Uterus (tissue), 3 donors: ENCODE measurements at regions not wholly inside any gene's neighbourhood (a gene's known extent, or its start where the extent isn't known, plus 50 kb on each side); places are given as distances from the start of the nearest gene placed in this dataset.

Experiments
- DNase-seq, 2 donors: peaks; one replicate each; pipeline ENCODE4 v3.0.0-alpha.2; 2019 to 2020
- H3K27ac ChIP-seq, 2 donors: fragments of 200-600 bp; sonication (generic); 1 replicate in 1 of 2; 2 replicates in 1 of 2; pipeline ENCODE4 v1.5.1; 2016 to 2018
- H3K27me3 ChIP-seq, 2 donors: fragments of 200-600 bp; sonication (generic); one replicate each; pipeline ENCODE4 v1.5.1; 2018 to 2019; ENCODE audit warnings: control low read depth in 1 of 2
- H3K36me3 ChIP-seq, 2 donors: fragments of 200-600 bp; sonication (generic); one replicate each; pipeline ENCODE4 v1.5.1; 2019; ENCODE audit warnings: control low read depth in 1 of 2
- H3K4me1 ChIP-seq, 2 donors: fragments of 200-600 bp; sonication (generic); one replicate each; pipeline ENCODE4 v1.5.1; 2018 to 2019; ENCODE audit warnings: control low read depth in 1 of 2
- H3K4me3 ChIP-seq, 2 donors: fragments of 200-600 bp; sonication (generic); 1 replicate in 1 of 2; 2 replicates in 1 of 2; pipeline ENCODE4 v1.5.1; 2018 to 2019; ENCODE audit warnings: mild to moderate bottlenecking in 1 of 2
- H3K9me3 ChIP-seq, 2 donors: fragments of 200-600 bp; sonication (generic); one replicate each; pipeline ENCODE4 v1.5.1; 2019; ENCODE audit warnings: control low read depth in 1 of 2
- POLR2A ChIP-seq, 2 donors: fragments of 450-650 bp; IDR thresholded peaks; one replicate each; pipeline ENCODE4 v1.6.1; 2016; ENCODE audit warnings: antibody characterized with exemption in 2 of 2, mild to moderate bottlenecking in 1 of 2, moderate library complexity in 1 of 2
- intact Hi-C: fragments of 100-400 bp; cut with DNase I; formaldehyde crosslinking; loops from one replicate; pipeline ENCODE4 v1.15.1; 2023; ENCODE audit warnings: low total_unique reads
- TF ChIP-seq, protein P1 (sequence below), 4 experiments: fragments of 200-600 bp in 2 of 4; fragments of 450-650 bp in 2 of 4; sonication (generic) in 2 of 4; IDR thresholded peaks; one replicate each; pipeline ENCODE4 v1.5.1; 2016 to 2019; ENCODE audit warnings: antibody characterized with exemption in 4 of 4, mild to moderate bottlenecking in 2 of 4, moderate library complexity in 1 of 4
- donor health status: DM: yes; HTN: yes; CAD: no.

DNA sequence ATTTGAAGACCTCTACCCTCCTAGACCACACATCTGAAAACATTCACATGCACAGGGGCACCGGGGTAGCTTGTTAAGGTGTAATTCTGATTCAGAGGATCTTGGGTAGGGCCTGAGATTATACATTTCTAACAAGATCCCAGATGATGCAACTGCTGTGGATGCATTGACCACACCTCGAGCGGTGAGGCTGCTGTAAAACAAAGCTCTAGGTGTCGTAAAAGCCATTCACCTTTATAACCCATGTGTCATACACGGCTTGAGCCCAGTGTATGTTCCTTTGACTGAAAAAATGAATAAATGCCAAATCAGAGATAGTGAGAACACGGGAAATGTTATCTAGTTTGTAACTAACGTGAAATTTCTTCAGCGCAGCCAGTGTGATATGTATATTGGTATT, 1578.2 kb upstream of the WWC1 start:
- Histone ChIP-seq H3K27me3 (no peaks in the 10 kb centered on the region), H3K27ac (no peak overlapping the region), H3K4me1 (no peaks in the 10 kb centered on the region), H3K4me3 (no peak overlapping the region), H3K36me3 (no peaks in the 10 kb centered on the region), H3K9me3 (no peaks in the 10 kb centered on the region)
- TF ChIP-seq, protein P1, sequence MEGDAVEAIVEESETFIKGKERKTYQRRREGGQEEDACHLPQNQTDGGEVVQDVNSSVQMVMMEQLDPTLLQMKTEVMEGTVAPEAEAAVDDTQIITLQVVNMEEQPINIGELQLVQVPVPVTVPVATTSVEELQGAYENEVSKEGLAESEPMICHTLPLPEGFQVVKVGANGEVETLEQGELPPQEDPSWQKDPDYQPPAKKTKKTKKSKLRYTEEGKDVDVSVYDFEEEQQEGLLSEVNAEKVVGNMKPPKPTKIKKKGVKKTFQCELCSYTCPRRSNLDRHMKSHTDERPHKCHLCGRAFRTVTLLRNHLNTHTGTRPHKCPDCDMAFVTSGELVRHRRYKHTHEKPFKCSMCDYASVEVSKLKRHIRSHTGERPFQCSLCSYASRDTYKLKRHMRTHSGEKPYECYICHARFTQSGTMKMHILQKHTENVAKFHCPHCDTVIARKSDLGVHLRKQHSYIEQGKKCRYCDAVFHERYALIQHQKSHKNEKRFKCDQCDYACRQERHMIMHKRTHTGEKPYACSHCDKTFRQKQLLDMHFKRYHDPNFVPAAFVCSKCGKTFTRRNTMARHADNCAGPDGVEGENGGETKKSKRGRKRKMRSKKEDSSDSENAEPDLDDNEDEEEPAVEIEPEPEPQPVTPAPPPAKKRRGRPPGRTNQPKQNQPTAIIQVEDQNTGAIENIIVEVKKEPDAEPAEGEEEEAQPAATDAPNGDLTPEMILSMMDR (IDR thresholded peaks at IDR 0.05) = no peak
- TF ChIP-seq POLR2A (IDR thresholded peaks at IDR 0.05) = no peak
- intact Hi-C loops = no loop called here
- DNase-seq = no peak

DNA sequence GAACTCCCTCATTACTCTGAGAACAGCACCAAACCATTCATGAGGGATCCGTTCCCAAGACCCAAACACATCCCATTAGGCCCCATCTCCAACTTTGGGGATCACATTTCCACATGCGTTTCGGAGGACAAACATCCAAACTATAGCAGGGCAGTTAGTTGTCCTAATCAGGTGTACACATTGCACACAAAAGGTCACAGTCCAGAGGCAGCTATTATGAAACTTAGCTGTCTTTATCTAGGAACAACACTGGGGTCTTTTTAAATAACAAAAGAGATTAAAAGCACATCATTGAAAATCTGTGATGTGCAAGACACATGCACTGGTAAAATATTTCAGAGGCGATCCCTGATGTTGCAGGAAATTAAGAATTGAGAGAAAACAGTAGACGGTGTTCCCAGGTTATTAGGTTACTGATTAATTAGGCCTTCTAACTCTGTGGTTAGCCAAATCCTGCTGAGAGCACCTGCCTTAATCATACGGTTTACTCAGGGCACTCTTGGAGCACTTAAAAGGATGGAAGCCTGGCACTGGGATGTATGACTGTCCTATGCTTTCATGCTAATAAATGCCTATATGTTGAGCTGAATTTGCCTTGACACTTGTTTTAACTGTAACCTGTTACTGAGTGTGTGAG, 1574.5 kb upstream of the WWC1 start:
- TF ChIP-seq, protein P1 (IDR thresholded peaks at IDR 0.05) = no peak
- TF ChIP-seq POLR2A (IDR thresholded peaks at IDR 0.05) = no peak
- Histone ChIP-seq H3K4me1 (no peaks in the 10 kb centered on the region), H3K9me3 (no peaks in the 10 kb centered on the region), H3K27me3 (no peaks in the 10 kb centered on the region), H3K36me3 (no peaks in the 10 kb centered on the region), H3K27ac (no peak overlapping the region), H3K4me3 (no peak overlapping the region)
- intact Hi-C loops = no loop called here
- no peak for DNase-seq

DNA sequence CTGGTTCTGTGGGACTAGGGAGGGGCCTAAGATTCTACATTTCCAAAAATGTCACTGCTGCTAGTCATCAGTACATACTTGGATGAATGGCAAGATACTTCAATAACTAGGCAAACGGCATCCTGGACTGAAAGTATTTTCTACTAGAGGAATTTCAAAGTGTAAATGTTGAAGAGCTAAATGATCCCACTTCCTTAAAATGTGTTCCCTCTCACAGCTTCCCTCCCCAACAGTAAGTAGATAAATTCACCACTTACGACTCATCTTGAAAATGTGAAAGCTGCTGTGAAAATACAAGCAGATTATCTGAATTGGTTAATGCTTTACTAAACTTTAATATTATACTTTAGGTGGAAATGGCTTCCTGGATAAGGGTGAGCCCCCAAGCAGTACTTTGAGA, 1571.5 kb upstream of the WWC1 start:
- Histone ChIP-seq H3K36me3 (no peaks in the 10 kb centered on the region), H3K4me3 (no peak overlapping the region), H3K27me3 (no peaks in the 10 kb centered on the region), H3K4me1 (no peaks in the 10 kb centered on the region), H3K27ac (no peak overlapping the region), H3K9me3 (no peaks in the 10 kb centered on the region)
- TF ChIP-seq, protein P1 (IDR thresholded peaks at IDR 0.05) = no peak
- no peak for TF ChIP-seq POLR2A (IDR thresholded peaks at IDR 0.05)
- intact Hi-C loops = no loop called here
- no peak for DNase-seq

DNA sequence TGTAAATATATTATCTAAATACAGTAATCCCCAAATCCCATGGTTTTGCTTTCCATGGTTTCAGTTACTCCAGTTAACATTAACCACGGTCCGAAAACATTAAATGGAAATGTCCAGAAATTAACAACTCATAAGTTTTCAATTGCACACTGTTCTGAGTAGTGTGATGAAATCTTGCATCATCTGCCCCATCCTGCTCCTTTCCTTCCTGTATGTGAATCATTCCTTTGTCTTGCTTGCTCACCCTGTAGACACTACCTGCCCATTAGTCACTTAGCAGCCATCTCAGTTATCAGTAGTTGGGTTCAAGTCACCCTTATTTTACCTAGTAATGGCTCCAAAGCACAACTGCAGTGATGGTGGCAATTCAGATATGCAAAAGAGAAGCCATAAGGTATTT, 1568.5 kb upstream of the WWC1 start:
- no peak for DNase-seq
- Histone ChIP-seq H3K4me1 (no peaks in the 10 kb centered on the region), H3K4me3 (no peak overlapping the region), H3K36me3 (no peaks in the 10 kb centered on the region), H3K9me3 (no peaks in the 10 kb centered on the region), H3K27ac (no peak overlapping the region), H3K27me3 (no peaks in the 10 kb centered on the region)
- no peak for TF ChIP-seq POLR2A (IDR thresholded peaks at IDR 0.05)
- TF ChIP-seq, protein P1 (IDR thresholded peaks at IDR 0.05) = no peak
- intact Hi-C loops = no loop called here

DNA sequence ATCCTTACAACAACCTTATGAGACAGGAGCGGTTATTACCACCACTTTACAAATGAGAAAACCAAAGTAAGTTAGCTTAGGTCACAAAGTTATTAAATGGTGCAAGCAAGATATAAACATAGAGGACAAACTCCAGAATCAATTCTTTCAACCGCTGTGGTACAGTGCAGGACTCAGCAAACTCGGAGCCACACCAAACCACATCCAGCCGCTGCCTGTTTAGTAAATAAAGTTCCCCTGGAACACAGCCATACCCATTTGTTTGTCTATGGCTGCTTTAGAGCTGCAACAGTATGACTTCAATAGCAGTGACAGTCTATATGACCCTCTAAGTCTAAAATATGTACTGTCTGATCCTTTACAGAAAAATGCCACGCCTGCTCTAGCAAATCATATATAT, 1567.2 kb upstream of the WWC1 start:
- no peaks in the 10 kb centered on the region for H3K4me1 ChIP-seq
- intact Hi-C loops = no loop called here
- no peak for TF ChIP-seq POLR2A (IDR thresholded peaks at IDR 0.05)
- TF ChIP-seq, protein P1 (IDR thresholded peaks at IDR 0.05) = no peak
- no peaks in the 10 kb centered on the region for H3K9me3 ChIP-seq
- H3K27me3 ChIP-seq = no peaks in the 10 kb centered on the region
- DNase-seq = no peak
- H3K4me3 ChIP-seq = no peak overlapping the region
- H3K36me3 ChIP-seq = no peaks in the 10 kb centered on the region
- no peak overlapping the region for H3K27ac ChIP-seq
